HG02870 (cell line): ENCODE measurements at regions not wholly inside any gene's neighbourhood (a gene's known extent, or its start where the extent isn't known, plus 50 kb on each side); places are given as distances from the start of the nearest gene placed in this dataset.

Experiments used
- ATAC-seq: cut with Tn5 transposase; IDR thresholded peaks from one replicate; pipeline ENCODE4 v1.9.1; 2021; ENCODE audit warnings: mild to moderate bottlenecking, moderate library complexity; ENCODE audit not compliant: unreplicated experiment

- ATAC-seq = no peak
These were observed 281.5 kb downstream of the HTR1B start for GRCh38 chr6:77181749-77182148.

DNA sequence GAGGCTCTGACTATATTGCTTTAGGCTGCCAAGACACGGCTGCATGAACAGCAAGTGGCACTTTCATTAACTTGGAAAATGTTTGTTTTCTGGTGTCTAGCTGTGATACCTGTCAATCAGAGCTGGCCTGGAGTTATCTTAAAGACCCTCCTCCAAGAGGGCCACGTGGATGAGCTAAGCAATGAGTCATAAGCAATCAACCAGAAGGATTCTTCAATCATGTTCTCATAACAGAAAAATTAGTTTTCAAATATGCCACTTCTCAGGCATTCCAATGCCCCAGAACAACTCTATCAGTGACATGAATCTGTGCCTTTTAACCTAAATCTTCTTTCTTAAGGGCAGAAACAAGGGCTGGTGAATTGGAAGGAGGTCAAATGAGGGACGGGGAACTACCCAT is 283.0 kb downstream of the HTR1B start:
- no peak for ATAC-seq

DNA sequence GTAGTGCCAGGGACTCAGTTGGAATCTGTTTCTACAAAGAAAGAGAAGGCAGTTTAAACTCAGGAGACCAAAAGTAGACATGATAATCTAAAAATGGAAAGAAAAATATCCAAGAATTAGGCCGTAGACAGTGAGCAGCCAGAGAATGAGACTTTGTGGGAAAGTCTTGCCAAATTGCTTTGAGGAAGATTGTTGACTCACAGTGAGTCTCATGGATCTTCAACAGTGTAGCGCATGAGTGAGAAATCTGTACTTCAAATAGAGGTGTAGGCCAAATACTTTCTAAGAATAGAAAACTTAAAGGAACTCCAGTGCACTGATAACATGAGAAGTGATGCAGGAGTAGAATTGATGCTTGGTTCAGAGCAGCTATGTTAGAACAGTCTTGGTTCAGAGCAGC is 284.5 kb downstream of the HTR1B start:
- no peak for ATAC-seq

GRCh38 chr6:77177470-77177869 is 285.8 kb downstream of the HTR1B start:
- ATAC-seq = no peak

DNA sequence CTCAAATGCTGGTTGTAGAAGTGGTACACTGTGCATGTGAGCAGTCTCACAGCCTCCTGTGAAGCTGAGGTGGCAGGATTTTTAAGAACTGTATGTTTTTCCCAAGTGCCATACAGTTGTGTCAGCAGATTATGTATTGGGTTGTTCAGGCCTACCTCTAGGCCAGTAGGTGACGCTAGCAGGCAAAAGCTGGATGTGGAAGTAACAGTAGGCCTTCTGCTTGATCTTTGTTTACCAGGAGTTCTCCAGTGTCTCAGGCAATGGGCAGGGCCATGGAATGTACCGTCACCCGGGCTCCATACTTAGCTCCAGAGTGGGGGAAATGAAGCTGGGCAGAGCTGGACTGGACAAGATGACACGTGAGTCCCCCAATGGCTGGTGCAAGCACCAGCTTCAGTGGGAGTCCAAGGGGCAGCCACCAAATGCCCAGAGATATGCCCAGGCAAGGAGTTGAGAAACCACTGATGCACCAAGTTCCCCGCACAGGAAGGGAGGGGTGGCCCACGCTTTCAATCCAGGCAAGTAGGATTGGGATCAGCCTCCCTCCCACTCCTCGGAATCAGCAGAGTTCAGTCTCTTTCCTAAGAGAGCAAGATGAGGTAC is 289.7 kb downstream of the HTR1B start:
- no peak for ATAC-seq

GRCh38 chr6:77172578-77172977 is 290.7 kb downstream of the HTR1B start:
- no peak for ATAC-seq

- ATAC-seq = no peak
These were observed 303.6 kb downstream of the HTR1B start for GRCh38 chr6:77159730-77160129.

DNA sequence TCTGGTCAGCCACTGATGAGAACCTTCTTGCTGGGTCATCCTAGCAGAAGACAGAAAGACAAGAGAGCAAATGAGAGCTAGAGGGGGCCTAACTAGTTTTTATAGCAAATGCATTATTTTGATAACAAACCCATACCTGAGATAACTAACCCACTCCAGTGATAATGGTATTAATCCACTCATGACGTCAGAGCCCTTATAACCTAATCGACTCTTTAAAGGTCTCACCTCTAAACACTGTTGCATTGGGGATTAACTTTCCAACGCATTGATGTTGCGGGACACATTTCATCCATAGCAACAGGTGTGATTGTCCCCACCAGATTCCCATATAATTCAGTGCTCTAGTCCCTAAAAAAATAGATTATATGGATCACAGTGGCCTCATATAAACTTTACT is 312.1 kb downstream of the HTR1B start:
- no peak for ATAC-seq

- ATAC-seq = no peak
These were observed 312.6 kb downstream of the HTR1B start for GRCh38 chr6:77150736-77151135.

- ATAC-seq = no peak
These were observed 318.0 kb downstream of the HTR1B start for GRCh38 chr6:77145244-77145643.

DNA sequence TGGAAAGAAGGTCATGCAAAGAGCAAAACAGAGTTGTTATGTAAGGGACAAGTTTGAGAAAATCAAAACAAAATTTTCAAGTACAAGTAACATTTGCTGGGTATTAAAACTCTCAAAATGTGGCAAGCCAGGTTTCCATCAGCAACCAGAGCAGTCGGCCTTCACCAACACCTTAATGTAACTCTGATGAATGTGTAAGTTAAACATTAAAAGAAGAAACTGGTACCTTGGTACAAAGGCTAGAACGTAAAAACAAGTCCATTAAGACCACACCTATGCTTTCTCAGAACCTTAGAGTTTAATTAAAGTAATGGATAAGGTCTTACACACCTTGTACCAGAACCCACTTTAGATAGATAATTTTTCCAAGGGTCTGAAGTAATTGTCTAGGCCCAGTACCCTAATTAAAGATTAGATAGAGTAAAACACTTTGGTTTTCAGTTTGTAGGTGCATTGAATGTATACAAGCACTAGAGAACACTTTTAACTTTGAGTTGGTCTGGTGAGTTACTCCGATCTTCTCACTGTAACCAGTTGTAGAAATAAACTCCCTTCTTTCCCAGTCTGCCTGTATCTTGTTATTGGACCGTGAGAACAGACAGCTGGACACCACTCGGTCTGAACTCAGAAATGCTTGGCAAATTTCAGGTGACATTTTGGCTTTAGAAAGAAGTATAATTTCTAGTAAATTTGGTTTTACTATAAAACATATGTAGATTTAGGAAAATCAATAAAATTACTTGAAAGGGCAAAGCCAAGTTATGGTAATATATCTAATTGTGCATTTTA is 319.4 kb downstream of the HTR1B start:
- no peak for ATAC-seq

DNA sequence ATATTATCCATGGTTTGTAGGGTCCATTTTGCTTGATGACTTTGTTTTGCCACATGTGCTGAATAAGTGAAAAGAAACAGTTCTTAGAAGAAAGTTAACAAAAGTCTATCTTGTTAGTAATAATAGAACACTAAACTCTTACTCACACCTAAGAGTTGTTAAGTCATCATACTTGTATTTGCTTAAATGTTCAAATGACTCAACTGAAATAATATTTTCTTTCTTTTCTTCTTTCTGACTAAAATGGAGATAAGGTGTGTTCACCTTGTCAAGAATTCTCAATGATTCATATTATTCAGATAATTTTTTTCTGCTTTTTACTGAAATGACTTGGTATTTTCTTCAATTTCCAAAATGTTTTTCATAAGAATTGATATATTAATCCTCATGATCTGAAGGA is 327.2 kb downstream of the HTR1B start:
- no peak for ATAC-seq

DNA sequence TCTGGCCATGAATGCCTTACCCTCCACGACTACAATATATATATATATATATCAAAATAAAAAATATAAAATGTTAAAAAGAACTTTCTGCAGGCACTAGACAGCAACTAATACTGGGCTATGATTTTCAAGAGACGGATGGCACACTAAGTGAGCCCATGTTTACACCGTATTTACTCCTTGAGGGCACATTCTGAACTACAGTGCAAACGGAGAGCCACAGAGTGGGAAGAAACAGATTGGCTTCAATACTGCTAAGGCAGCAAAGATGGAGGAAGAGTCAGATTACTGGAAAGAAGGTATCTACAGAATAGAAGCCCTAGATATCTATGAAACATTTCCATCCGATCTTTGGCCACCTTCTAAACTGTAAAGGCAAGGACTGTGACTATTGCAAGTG is 330.3 kb downstream of the HTR1B start:
- no peak for ATAC-seq

GRCh38 chr6:77131426-77131825 is 331.9 kb downstream of the HTR1B start:
- no peak for ATAC-seq

DNA sequence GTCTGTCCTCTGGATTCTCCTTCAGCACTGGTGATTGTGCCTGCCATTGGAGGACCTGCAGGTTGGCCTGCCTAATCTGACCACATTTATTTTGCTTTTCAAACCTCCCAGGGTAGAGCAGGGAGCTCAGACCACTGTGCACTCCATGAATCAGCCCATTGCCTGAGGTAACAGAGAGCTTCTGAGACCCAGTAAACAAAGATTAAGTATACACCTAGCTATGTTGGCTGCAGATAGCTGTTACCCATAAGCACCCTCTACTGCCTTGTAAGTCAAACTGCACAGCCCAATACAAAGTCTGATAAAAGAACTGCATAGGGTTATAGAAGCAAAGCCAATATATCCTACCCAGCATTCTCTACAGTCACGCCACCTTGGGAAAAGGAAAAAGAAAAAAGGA is 338.7 kb downstream of the HTR1B start:
- ATAC-seq = no peak

GRCh38 chr6:77123527-77123926 is 339.8 kb downstream of the HTR1B start:
- ATAC-seq = no peak

DNA sequence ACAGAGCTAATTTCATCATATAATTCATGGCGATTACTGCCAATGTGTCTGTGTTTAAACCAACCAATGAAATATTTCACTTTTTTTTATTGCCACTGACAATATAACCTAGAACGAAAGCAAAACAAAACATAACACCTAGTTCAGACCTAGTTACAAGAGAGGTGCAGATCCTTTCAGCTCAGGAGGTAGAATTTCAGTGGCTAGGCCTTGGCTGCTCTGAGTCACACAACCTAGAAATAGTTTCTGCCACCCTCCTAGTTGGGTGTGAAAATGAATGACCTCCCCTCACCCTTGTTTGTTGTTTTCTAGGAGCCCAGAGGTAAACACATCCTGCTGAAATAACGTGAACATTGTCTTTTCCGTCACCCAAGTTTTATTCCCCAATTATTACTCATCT is 356.3 kb downstream of the HTR1B start:
- no peak for ATAC-seq

DNA sequence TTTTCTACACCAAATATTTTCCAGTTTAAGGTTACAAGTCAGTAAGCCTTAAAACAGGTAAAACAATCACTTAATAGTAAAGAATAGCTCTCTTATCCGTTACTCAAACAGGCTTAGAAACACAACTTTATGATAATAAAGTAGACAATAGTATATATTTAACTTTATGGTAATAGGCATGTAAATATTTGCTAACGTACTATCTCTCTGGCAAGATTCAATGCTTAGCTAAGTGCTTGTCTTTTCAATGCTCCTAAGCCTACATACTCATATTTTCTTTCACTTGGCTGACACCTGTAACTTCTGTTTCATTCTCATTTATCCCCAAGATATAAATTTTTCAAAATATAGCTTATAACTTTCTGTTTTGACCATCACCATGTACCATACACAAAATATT is 358.2 kb downstream of the HTR1B start:
- no peak for ATAC-seq

GRCh38 chr6:77097940-77098339 is 365.4 kb downstream of the HTR1B start:
- no peak for ATAC-seq

- no peak for ATAC-seq
These were observed 367.2 kb downstream of the HTR1B start for GRCh38 chr6:77095936-77096627.

DNA sequence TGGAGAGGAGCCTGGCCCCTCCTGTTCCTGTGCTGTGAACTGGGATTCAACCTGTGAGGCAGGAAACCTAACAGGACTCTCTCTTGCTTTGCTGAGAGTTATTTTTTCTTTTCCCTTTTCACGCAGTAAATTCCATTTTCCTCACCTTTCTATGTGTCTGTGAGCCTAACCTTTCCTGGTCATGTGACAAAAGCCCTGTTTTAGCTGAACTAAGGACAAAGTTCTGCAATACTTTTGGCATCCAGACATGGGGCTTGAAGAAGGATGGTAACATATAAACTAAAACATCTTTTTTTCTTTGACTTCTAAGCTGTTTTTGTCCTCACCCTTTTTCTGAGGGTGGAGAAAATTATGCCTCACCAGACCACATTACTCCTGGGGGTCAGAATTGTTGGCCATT is 368.5 kb downstream of the HTR1B start:
- ATAC-seq = no peak

- ATAC-seq = no peak
These were observed 370.3 kb downstream of the HTR1B start for GRCh38 chr6:77092971-77093370.
